ENCODE measurements at regions not wholly inside any gene's neighbourhood (a gene's known extent, or its start where the extent isn't known, plus 50 kb on each side); places are given as distances from the start of the nearest gene placed in this dataset.
"Not testable (repeated sequence)": the region's sequence is repeated elsewhere in the genome, so short reads cannot be mapped to it uniquely, and the experiment has no call there.

GRCh38 chr9:26228273-26228672 is 550.0 kb upstream of the TUSC1 start:
- Histone ChIP-seq H3K4me1 (ENCODE audit: insufficient read depth, low read length) (no peaks in the 10 kb centered on the region), H3K36me3 (ENCODE audit: insufficient read depth, low read length) (no peaks in the 10 kb centered on the region), H3K9ac (ENCODE audit: low read depth, low read length) (no peak overlapping the region), H3K9me3 (ENCODE audit: control insufficient read depth, insufficient read depth, low read length) (no peaks in the 10 kb centered on the region)

DNA sequence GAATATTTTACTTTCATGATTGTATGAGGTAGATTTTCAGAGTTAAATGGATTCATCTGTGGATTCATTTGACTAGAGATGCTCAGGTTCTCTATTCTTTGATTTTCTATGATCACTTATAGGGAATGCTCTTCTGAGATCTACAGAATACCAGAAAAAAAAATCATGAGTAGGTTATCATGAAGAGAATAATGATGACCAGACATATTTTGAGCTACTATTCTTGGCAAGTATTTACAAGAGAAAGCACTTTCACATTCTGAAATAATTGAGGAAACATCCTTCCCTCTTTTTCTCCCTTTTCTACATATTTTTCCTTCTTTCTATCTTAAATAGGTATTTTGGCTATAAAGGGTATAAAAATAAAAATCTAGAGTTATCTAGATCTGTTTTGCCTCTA is 543.0 kb upstream of the TUSC1 start:
- Histone ChIP-seq H3K36me3 (ENCODE audit: insufficient read depth, low read length) (no peaks in the 10 kb centered on the region), H3K9ac (ENCODE audit: low read depth, low read length) (no peak overlapping the region), H3K4me1 (ENCODE audit: insufficient read depth, low read length) (no peaks in the 10 kb centered on the region), H3K9me3 (ENCODE audit: control insufficient read depth, insufficient read depth, low read length) (peaks cover 3% of the 10 kb centered on the region; the same call in 1 of the 2 replicates)

GRCh38 chr9:26220367-26220766 is 542.1 kb upstream of the TUSC1 start:
- Histone ChIP-seq H3K4me1 (ENCODE audit: insufficient read depth, low read length) (no peaks in the 10 kb centered on the region), H3K9ac (ENCODE audit: low read depth, low read length) (no peak overlapping the region)

DNA sequence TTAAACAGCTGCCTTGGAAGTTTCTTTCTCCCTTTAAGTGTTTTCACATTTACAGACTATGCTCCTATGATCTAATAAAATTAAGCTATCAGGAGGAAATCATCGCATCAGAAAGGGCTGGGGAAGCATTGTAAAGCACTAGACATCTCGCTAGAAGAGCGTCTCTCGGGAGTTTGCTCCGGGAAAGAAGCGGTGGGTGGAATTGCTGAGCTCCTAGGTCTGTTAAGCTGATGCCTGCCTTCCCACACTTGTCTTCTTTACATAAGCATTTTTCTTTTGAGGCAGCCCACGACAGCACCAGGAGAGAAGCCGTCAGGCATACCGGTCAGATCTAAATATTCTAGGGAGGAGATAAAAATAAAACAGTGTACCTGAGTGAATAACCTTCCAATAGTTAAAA is 541.7 kb upstream of the TUSC1 start:
- Histone ChIP-seq H3K9me3 (ENCODE audit: control insufficient read depth, insufficient read depth, low read length) (peaks cover 3% of the 10 kb centered on the region; the same call in 1 of the 2 replicates), H3K36me3 (ENCODE audit: insufficient read depth, low read length) (no peaks in the 10 kb centered on the region), H3K9ac (ENCODE audit: low read depth, low read length) (no peak overlapping the region), H3K4me1 (ENCODE audit: insufficient read depth, low read length) (no peaks in the 10 kb centered on the region)

More at GRCh38 chr9:26220367-26220766, 542.1 kb upstream of the TUSC1 start:
- H3K9me3 ChIP-seq (ENCODE audit: control insufficient read depth, insufficient read depth, low read length) = peaks cover 3% of the 10 kb centered on the region; the same call in 1 of the 2 replicates
- H3K36me3 ChIP-seq (ENCODE audit: insufficient read depth, low read length) = no peaks in the 10 kb centered on the region

- peaks cover 3% of the 10 kb centered on the region; the same call in 1 of the 2 replicates for H3K9me3 ChIP-seq (ENCODE audit: control insufficient read depth, insufficient read depth, low read length)
- no peak overlapping the region for H3K9ac ChIP-seq (ENCODE audit: low read depth, low read length)
- H3K36me3 ChIP-seq (ENCODE audit: insufficient read depth, low read length) = no peaks in the 10 kb centered on the region
- H3K4me1 ChIP-seq (ENCODE audit: insufficient read depth, low read length) = no peaks in the 10 kb centered on the region
These were observed 538.5 kb upstream of the TUSC1 start for GRCh38 chr9:26216702-26217101.

- not testable (repeated sequence) for H3K9me3 ChIP-seq (ENCODE audit: control insufficient read depth, insufficient read depth, low read length); H3K36me3 ChIP-seq (ENCODE audit: insufficient read depth, low read length); H3K9ac ChIP-seq (ENCODE audit: low read depth, low read length); H3K4me1 ChIP-seq (ENCODE audit: insufficient read depth, low read length)
These were observed 536.6 kb upstream of the TUSC1 start for GRCh38 chr9:26214713-26215444.

DNA sequence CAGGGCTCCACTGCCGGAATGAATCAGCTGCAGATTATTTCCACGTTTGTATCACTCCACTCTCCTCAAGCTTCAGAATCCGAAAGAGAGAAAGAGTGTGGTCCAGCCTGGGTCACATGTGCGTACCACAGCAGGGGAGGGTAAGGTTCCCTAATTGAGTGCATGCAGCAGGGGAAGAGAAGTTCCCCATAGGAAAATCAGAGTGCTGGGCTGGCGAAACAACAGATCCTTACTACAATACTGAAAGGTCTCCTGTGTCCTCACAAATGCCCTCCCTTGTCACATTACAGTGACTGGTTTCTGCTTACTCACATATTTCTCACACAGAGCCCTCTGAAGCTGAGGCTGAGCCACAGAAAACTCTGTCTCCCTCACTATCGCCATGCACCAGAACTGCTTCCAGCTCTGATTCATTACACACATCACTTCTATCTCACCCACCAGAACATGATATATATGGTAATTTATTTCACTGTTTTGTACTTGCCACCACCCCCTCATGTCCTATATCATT is 532.2 kb upstream of the TUSC1 start:
- Histone ChIP-seq H3K4me1 (ENCODE audit: insufficient read depth, low read length) (no peaks in the 10 kb centered on the region; the same call in 1 of the 2 replicates), H3K36me3 (ENCODE audit: insufficient read depth, low read length) (no peaks in the 10 kb centered on the region), H3K9ac (ENCODE audit: low read depth, low read length) (no peak overlapping the region), H3K9me3 (ENCODE audit: control insufficient read depth, insufficient read depth, low read length) (no peaks in the 10 kb centered on the region)

DNA sequence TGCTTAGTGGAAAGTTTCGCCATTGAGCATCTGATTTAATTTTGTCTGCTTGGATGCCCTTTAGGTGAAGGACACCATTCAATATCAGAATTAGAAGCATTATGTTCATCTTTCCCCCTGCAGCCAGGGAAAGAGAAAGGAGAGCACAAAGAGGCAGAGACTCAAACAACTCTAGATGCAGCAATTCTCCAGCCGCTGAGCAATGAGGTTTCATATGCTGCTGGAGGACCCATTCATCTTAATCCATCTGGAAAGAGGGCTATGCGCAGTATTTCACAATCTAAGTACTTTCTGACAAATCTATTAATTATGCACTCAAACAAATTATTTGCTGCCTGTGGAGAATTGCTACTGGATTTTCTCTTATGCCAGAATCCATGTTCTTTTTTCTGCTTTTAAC is 527.0 kb upstream of the TUSC1 start:
- no peaks in the 10 kb centered on the region for H3K9me3 ChIP-seq (ENCODE audit: control insufficient read depth, insufficient read depth, low read length)
- H3K9ac ChIP-seq (ENCODE audit: low read depth, low read length) = no peak overlapping the region
- H3K4me1 ChIP-seq (ENCODE audit: insufficient read depth, low read length) = no peaks in the 10 kb centered on the region; the same call in 1 of the 2 replicates
- no peaks in the 10 kb centered on the region for H3K36me3 ChIP-seq (ENCODE audit: insufficient read depth, low read length)

DNA sequence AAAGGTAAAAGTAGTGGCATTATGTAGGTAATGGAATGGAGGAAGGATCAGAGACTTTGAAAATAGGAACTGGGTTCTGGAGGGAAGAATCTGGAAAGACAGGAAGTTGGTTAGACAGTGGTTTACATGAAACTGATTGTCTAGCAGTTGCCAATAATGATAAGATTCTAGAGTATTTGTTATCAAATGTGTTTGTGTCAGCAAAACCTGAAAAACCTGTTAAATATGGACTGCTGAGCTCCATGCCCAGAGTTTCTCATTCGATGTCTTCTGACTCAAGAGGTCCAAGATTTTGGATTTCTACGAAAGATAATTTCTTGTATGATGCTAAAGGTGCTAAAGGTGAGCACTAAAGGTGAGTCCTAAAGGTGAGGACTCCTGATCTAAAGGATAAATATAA is 515.0 kb upstream of the TUSC1 start:
- Histone ChIP-seq H3K36me3 (ENCODE audit: insufficient read depth, low read length) (no peaks in the 10 kb centered on the region), H3K4me1 (ENCODE audit: insufficient read depth, low read length) (no peaks in the 10 kb centered on the region), H3K9me3 (ENCODE audit: control insufficient read depth, insufficient read depth, low read length) (no peaks in the 10 kb centered on the region), H3K9ac (ENCODE audit: low read depth, low read length) (no peak overlapping the region)

- Histone ChIP-seq H3K9me3 (ENCODE audit: control insufficient read depth, insufficient read depth, low read length) (no peaks in the 10 kb centered on the region), H3K4me1 (ENCODE audit: insufficient read depth, low read length) (no peaks in the 10 kb centered on the region), H3K36me3 (ENCODE audit: insufficient read depth, low read length) (no peaks in the 10 kb centered on the region), H3K9ac (ENCODE audit: low read depth, low read length) (no peak overlapping the region)
These were observed 513.5 kb upstream of the TUSC1 start for GRCh38 chr9:26191711-26192110.

DNA sequence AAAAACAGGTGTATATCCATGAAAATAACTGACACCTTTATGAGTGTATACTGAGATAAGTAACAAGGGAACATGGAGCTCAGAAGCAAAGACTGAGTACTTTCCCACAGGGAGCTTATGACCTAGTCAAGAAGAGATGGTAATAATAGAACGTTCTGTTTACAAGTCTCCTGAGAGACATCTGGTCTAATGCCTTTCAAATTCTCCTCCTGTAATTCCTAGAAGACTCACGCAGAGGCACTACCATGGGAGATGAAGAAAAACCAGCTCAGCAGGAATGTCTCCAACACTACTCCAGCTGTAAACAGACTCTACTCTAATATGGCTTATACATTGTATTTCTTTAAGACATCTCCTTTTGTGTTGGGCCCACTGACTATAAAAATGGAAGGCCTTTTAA is 503.6 kb upstream of the TUSC1 start:
- H3K9me3 ChIP-seq (ENCODE audit: control insufficient read depth, insufficient read depth, low read length) = no peaks in the 10 kb centered on the region
- H3K9ac ChIP-seq (ENCODE audit: low read depth, low read length) = no peak overlapping the region
- no peaks in the 10 kb centered on the region for H3K4me1 ChIP-seq (ENCODE audit: insufficient read depth, low read length)
- H3K36me3 ChIP-seq (ENCODE audit: insufficient read depth, low read length) = no peaks in the 10 kb centered on the region

GRCh38 chr9:26176628-26177027 is 498.4 kb upstream of the TUSC1 start:
- no peak overlapping the region for H3K9ac ChIP-seq (ENCODE audit: low read depth, low read length)
- no peaks in the 10 kb centered on the region for H3K9me3 ChIP-seq (ENCODE audit: control insufficient read depth, insufficient read depth, low read length)
- H3K4me1 ChIP-seq (ENCODE audit: insufficient read depth, low read length) = peaks cover 7% of the 10 kb centered on the region; the same call in 1 of the 2 replicates
- H3K36me3 ChIP-seq (ENCODE audit: insufficient read depth, low read length) = no peaks in the 10 kb centered on the region

- Histone ChIP-seq H3K36me3 (ENCODE audit: insufficient read depth, low read length) (no peaks in the 10 kb centered on the region), H3K9ac (ENCODE audit: low read depth, low read length) (no peak overlapping the region), H3K4me1 (ENCODE audit: insufficient read depth, low read length) (peaks cover 15% of the 10 kb centered on the region; the same call in 1 of the 2 replicates), H3K9me3 (ENCODE audit: control insufficient read depth, insufficient read depth, low read length) (no peaks in the 10 kb centered on the region)
These were observed 497.0 kb upstream of the TUSC1 start for GRCh38 chr9:26175264-26175663.

GRCh38 chr9:26172301-26172700 is 494.1 kb upstream of the TUSC1 start:
- H3K4me1 ChIP-seq (ENCODE audit: insufficient read depth, low read length) = peaks cover 23% of the 10 kb centered on the region
- no peaks in the 10 kb centered on the region for H3K36me3 ChIP-seq (ENCODE audit: insufficient read depth, low read length)
- H3K9ac ChIP-seq (ENCODE audit: low read depth, low read length) = no peak overlapping the region
- no peaks in the 10 kb centered on the region for H3K9me3 ChIP-seq (ENCODE audit: control insufficient read depth, insufficient read depth, low read length)

DNA sequence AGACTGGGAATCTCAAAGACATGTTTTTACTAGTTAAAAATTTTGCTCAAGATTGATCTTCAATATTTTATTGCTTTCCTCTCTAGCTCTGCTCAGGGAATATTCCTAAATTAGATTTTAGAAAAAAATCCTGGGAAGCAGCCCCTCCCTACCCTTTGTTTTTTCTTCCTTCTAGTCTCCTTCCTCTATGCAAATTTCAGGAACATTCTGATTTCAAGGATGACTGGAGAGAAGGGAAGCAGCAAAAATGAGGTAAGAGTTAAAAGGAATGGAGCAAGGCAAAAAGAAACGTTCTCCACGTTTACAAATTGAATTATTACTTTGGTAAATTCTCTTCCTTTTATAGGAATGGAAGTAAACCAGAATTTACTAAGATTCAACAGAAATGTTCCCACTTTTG is 493.4 kb upstream of the TUSC1 start:
- Histone ChIP-seq H3K4me1 (ENCODE audit: insufficient read depth, low read length) (peaks cover 23% of the 10 kb centered on the region), H3K36me3 (ENCODE audit: insufficient read depth, low read length) (no peaks in the 10 kb centered on the region), H3K9me3 (ENCODE audit: control insufficient read depth, insufficient read depth, low read length) (no peaks in the 10 kb centered on the region), H3K9ac (ENCODE audit: low read depth, low read length) (no peak overlapping the region)
